Embryonic facial prominence (tissue), 1 donor: ENCODE measurements at regions not wholly inside any gene's neighbourhood (a gene's known extent, or its start where the extent isn't known, plus 50 kb on each side); places are given as distances from the start of the nearest gene placed in this dataset.

Experiments used
- DNase-seq: peaks from one replicate; pipeline ENCODE4 v3.0.0-alpha.2; 2016; ENCODE audit errors: extremely low spot score

GRCh38 chr21:32135401-32136363 lies 143.2 kb downstream of the MIS18A start:
- DNase-seq, result peak; percentile 30

- no peak for DNase-seq
Measured at GRCh38 chr21:32134441-32135130, 144.3 kb downstream of the MIS18A start.

GRCh38 chr21:32132881-32133280 lies 146.0 kb downstream of the MIS18A start:
- no peak for DNase-seq

- DNase-seq, result no peak
Measured at GRCh38 chr21:32132409-32132808, 146.4 kb downstream of the MIS18A start.

DNA sequence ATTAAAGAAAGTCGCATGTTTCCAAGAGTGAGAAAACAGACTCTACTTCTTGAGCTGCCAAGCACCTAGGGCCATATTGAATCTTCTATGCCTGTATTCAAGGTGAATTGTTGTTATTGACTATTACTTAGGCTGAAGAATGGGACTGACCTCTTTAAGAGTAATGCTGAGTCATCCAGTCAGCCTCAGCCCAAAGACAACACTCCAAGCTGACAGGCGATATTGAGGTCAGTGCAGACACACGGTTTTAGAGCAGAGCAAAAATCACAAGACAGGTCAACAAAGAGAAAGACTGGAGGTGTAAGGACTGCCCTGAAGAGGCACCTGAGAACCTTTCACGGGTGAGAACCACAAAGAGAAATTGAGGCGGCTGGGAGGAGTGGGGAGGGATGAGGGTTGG lies 146.9 kb downstream of the MIS18A start:
- DNase-seq, result no peak

DNA sequence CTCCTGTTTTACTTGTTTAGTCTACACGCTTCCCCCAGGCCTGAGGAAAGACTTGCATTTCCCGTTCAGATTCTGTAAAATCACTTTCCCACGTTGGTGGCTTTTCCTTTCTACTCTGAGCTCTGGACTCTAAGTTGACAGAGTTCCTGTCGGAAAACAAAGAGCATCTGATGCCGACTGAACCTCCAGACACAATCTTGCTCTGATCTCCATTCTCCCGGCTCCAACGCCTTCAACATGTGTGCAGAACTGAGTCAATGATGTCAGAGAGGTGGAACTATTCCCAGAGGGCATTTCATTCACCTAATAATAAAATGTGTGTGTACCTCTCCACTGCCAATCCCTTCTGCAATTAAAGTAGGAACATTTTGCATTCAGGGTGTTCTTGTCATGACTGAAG lies 147.7 kb downstream of the MIS18A start:
- DNase-seq, result no peak

DNA sequence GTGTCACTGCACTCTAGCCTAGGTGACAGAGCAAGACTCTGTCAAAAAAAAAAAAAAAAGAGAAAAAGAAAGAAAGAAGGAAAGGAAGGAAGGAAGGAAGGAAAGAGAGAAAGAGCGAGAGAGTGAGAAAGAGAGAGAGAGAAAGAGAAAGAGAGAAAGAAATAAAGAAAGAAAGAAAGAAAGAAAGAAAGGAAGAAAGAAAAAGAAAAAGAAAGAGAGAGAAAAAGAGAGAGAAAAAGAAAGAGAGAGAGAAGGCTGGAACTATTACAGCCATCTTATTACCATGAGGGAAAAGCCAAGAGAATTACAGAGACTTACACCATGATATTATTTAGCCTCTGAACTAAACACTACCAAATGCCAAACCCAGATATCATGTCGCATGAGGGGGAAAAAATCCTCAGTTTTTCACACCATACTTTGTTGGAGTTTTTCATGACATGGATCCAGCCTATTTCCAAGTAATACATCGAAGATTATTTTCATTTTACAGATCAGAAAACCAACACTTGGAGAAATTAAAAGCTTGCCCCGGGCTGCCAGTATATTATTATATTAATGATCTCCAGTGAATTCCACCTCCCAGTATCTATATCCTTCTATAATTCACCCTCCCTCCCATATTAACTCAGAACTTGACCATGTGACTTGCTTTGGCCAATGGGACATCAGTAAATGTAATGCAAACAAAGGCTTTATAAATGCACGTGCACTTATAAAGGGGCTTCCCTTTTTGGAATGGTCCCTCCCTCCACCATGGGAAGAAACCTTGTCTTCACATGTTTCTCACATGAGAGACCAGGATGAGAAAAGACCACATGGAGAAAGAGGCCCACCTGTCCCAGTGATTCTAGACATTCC lies 148.6 kb downstream of the MIS18A start:
- DNase-seq, result no peak

- DNase-seq, result no peak
Measured at GRCh38 chr21:32127081-32127480, 151.8 kb downstream of the MIS18A start.

DNA sequence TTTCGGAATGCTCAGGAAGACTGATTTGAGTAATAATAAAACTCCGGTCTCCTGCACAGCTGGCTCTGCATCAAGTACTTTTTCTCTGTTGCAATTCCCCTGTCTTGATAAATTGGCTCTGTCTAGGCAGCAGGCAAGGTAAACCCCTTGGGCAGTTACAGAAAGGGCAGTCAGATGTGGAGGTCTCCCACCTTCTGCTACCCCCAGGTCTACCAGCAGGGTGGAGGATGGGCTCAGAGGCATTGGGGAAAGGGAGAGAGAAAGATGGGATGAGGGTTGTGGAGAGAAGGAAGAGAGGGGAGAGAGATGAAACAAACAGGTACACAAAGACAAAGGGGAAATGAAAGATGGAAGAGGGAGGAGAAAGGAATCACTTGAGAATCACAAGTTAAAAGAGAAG lies 156.8 kb downstream of the MIS18A start:
- no peak for DNase-seq

DNA sequence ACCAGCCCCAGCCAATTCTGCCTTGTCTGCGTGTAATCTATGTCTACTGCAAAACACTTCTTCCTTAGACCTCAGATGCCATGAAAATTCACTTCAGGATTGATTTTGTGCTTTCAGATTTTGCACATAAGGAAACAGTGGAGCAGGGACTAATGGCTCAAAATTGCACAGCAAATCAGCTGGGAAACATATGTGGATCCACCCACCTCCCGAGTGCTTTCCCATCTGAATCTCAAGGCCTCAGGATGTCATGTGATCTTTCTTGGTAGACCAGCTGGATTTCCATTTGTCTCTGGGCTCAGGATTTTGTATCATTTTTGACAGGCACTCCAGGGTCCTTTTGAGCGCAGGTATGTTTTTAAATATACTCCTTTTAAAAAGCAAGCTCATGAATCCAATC lies 158.6 kb downstream of the MIS18A start:
- DNase-seq, result no peak

DNA sequence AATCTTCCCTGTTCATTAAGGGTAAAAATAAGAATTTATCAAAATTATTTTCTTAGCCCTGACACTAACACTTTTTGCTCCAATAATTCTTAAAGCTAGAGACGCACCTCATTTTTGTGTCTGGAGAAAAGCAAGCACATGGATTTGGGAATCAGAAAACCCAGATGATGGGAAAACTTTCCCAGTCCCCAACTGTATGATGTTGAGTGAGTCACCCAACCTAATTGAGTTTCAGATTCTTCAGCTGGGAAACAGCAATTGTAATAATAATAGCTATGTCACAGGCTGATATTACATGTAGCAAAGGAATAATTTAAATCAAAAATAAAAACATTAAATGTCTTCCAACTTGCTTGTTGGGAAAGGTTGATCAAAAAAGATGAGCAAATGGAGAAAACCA lies 159.0 kb downstream of the MIS18A start:
- DNase-seq, result no peak

- DNase-seq, result no peak
Measured at GRCh38 chr21:32119389-32119788, 159.5 kb downstream of the MIS18A start.

- DNase-seq, result peak; percentile 47
Measured at GRCh38 chr21:32114419-32115035, 164.3 kb downstream of the MIS18A start.

- DNase-seq, result no peak
Measured at GRCh38 chr21:32113486-32113885, 165.4 kb downstream of the MIS18A start.

GRCh38 chr21:32112195-32112594 lies 166.7 kb downstream of the MIS18A start:
- DNase-seq, result no peak

GRCh38 chr21:32108566-32108965 lies 170.3 kb downstream of the MIS18A start:
- DNase-seq, result no peak

GRCh38 chr21:32103361-32103760 lies 175.5 kb downstream of the MIS18A start:
- DNase-seq, result no peak

DNA sequence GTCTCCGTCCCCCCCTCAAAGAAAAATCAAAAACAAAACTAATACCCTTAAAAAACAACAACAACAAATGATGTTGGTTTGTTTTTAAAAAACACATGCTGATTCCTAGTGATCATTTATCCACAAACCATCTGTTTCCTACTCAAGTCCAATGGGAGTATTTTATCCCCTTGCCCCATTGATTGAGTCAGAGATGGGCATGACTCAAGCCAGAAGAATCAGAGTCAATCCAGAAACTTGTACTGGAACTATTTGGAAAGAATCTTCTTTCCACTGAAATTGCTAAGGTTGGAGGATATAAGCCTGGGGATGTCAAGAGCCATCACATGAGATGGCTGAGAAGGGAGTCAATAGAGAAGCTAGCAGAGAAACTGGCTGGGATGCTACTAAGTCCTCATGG lies 176.4 kb downstream of the MIS18A start:
- DNase-seq, result no peak

- DNase-seq, result no peak
Measured at GRCh38 chr21:32101277-32101676, 177.6 kb downstream of the MIS18A start.

DNA sequence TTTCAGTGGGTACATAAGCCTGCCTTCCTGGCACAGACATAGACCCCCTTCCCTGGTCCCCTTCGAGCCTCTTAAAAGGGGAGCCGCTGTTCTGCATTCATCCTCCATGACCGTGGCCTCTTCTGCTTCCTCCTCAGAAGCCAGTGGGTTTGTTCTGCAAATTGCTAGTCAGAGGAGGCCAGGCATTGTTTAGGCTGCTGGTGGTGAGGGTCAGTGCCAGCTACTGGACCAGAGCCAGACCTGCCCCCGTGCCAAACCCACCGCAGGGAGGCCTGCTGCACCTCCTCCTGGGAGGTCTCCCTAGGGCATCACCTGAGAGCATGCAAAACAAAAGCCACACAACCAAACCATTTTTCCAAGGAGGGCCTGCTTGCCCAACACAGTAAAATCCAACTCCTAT lies 178.4 kb downstream of the MIS18A start:
- DNase-seq, result no peak

GRCh38 chr21:32099812-32100416 lies 178.9 kb downstream of the MIS18A start:
- DNase-seq, result no peak
